Adipocyte (in vitro differentiated cells): ENCODE measurements at regions not wholly inside any gene's neighbourhood (a gene's known extent, or its start where the extent isn't known, plus 50 kb on each side); places are given as distances from the start of the nearest gene placed in this dataset.

ENCODE experiments used
- DNase-seq: peaks from one replicate; pipeline ENCODE4 v3.0.0-alpha.2; 2015; ENCODE audit warnings: low read depth
- H3K27me3 ChIP-seq: replicated peaks from 2 replicates; pipeline ENCODE4 v1.7.0; 2013; ENCODE audit warnings: mild to moderate bottlenecking, low read length, moderate library complexity; ENCODE audit not compliant: control insufficient read depth, insufficient read depth
- H3K36me3 ChIP-seq: 2 replicates; pipeline ENCODE4 v1.7.0; 2013; ENCODE audit warnings: low read length, mild to moderate bottlenecking, moderate library complexity; ENCODE audit not compliant: control insufficient read depth, insufficient read depth, severe bottlenecking
- H3K4me1 ChIP-seq: 2 replicates; pipeline ENCODE4 v1.7.0; 2013; ENCODE audit warnings: mild to moderate bottlenecking, low read length, moderate library complexity; ENCODE audit not compliant: control insufficient read depth, insufficient read depth
- H3K4me3 ChIP-seq: 2 replicates; pipeline ENCODE4 v1.7.0; 2013; ENCODE audit warnings: mild to moderate bottlenecking, low read length, moderate library complexity
- H3K9ac ChIP-seq: 2 replicates; pipeline ENCODE4 v1.7.0; 2013; ENCODE audit warnings: mild to moderate bottlenecking, low read length, moderate library complexity
- H3K9me3 ChIP-seq: 2 replicates; pipeline ENCODE4 v1.7.0; 2013; ENCODE audit warnings: mild to moderate bottlenecking, low read length, moderate library complexity; ENCODE audit not compliant: control insufficient read depth

GRCh38 chr10:28973309-28973972 is 296.1 kb downstream of the BAMBI start:
- H3K9ac ChIP-seq, result no peak overlapping the region
- no peaks in the 10 kb centered on the region for H3K36me3 ChIP-seq
- peaks cover 15% of the 10 kb centered on the region for H3K27me3 ChIP-seq
- DNase-seq, result no peak
- no peaks in the 10 kb centered on the region for H3K9me3 ChIP-seq
- peaks cover 7% of the 10 kb centered on the region for H3K4me1 ChIP-seq
- H3K4me3 ChIP-seq, result no peak overlapping the region

DNA sequence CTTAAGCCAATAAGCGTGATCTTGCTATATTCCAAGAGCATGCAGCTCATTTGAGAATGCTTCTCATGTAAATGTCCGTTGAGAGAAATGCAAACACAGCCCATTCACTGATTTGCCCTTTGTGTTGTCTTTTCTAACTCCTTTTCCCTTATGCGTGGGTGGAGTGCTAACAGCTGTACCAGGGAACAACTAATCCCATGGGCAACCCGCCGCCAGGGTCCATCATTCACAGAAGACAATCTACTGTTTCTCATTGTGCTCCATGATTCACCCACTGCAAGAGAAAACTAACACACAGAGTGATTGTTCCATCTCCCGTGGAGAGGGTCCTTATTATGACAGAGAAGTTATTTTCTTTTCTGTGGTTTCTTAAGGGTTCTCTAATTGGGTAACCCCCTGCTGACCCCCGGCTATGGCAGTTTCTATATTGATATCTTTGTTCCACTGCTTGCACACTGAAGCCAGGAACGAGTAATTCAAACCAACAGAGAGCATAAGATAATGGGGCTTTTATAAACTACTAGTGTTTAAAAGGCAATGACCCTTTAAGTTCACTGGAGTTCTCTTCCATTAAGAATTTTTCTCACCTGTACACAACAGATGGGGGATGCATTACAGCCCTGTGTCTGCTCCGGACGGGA is 298.7 kb downstream of the BAMBI start:
- peaks cover 7% of the 10 kb centered on the region for H3K4me1 ChIP-seq
- no peak overlapping the region for H3K9ac ChIP-seq
- no peaks in the 10 kb centered on the region for H3K9me3 ChIP-seq
- peak; percentile 9 for DNase-seq
- no peaks in the 10 kb centered on the region for H3K36me3 ChIP-seq
- H3K4me3 ChIP-seq, result no peak overlapping the region
- peaks cover 18% of the 10 kb centered on the region for H3K27me3 ChIP-seq

DNA sequence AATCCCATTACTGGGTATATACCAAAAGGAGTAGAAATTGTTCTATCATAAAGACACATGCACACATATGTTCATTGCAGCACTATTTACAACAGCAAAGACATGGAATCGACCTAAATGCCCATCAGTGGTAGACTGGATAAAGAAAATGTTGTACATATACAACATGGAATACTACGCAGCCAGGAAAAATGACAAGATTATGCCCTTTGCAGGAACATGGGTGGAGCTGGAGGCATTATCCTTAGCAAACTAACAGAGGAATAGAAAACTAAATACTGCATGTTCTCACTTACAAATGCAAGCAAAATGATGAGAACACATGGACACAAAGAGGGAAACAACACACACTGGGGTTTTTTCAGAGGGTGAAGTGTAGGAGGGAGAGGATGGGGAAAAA is 300.2 kb downstream of the BAMBI start:
- Histone ChIP-seq H3K4me3 (no peak overlapping the region), H3K27me3 (peaks cover 19% of the 10 kb centered on the region), H3K36me3 (no peaks in the 10 kb centered on the region), H3K4me1 (peaks cover 7% of the 10 kb centered on the region), H3K9me3 (no peaks in the 10 kb centered on the region), H3K9ac (no peak overlapping the region)
- DNase-seq, result no peak

- Histone ChIP-seq H3K4me1 (peaks cover 21% of the 10 kb centered on the region), H3K27me3 (peaks cover 21% of the 10 kb centered on the region), H3K36me3 (no peaks in the 10 kb centered on the region), H3K9ac (no peak overlapping the region), H3K4me3 (no peak overlapping the region), H3K9me3 (no peaks in the 10 kb centered on the region)
- no peak for DNase-seq
Observed at GRCh38 chr10:28980264-28980663, 302.9 kb downstream of the BAMBI start.

GRCh38 chr10:28981007-28981406 is 303.7 kb downstream of the BAMBI start:
- Histone ChIP-seq H3K9me3 (no peaks in the 10 kb centered on the region), H3K4me1 (peaks cover 16% of the 10 kb centered on the region), H3K36me3 (no peaks in the 10 kb centered on the region), H3K9ac (no peak overlapping the region), H3K27me3 (peaks cover 13% of the 10 kb centered on the region), H3K4me3 (no peak overlapping the region)
- no peak for DNase-seq

GRCh38 chr10:28982974-28983373 is 305.7 kb downstream of the BAMBI start:
- no peaks in the 10 kb centered on the region for H3K9me3 ChIP-seq
- no peaks in the 10 kb centered on the region for H3K36me3 ChIP-seq
- peaks cover 14% of the 10 kb centered on the region for H3K4me1 ChIP-seq
- H3K27me3 ChIP-seq, result peaks cover 9% of the 10 kb centered on the region
- no peak for DNase-seq
- H3K9ac ChIP-seq, result no peak overlapping the region
- H3K4me3 ChIP-seq, result no peak overlapping the region

GRCh38 chr10:28983799-28984198 is 305.1 kb upstream of the LYZL1 start:
- H3K9me3 ChIP-seq, result no peaks in the 10 kb centered on the region
- no peak overlapping the region for H3K4me3 ChIP-seq
- peaks cover 9% of the 10 kb centered on the region for H3K27me3 ChIP-seq
- peaks cover 14% of the 10 kb centered on the region for H3K4me1 ChIP-seq
- H3K36me3 ChIP-seq, result no peaks in the 10 kb centered on the region
- H3K9ac ChIP-seq, result no peak overlapping the region
- DNase-seq, result peak; percentile 65

DNA sequence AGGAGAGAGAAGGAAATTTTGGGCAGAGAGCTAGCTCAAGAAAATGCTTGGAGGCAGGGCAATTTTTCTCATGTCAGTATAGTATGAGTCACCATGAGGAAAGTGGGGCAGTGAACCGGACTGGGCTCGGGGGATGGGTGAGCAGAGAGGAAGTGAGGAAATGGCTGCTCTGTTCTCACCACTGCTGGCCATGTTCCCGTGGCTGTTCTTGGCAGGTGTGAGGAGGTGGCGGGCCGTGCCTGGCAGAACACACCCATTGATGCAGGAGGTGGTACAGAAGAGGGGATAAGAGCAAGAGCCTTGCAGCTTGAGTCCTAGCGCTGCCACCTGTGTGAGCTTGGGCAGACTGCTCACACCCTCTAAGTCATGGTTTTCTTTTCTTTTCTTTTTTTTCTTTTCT is 304.4 kb upstream of the LYZL1 start:
- Histone ChIP-seq H3K9me3 (no peaks in the 10 kb centered on the region), H3K9ac (no peak overlapping the region), H3K27me3 (peaks cover 9% of the 10 kb centered on the region), H3K4me1 (peaks cover 14% of the 10 kb centered on the region), H3K4me3 (no peak overlapping the region), H3K36me3 (no peaks in the 10 kb centered on the region)
- DNase-seq, result peak; percentile 93

DNA sequence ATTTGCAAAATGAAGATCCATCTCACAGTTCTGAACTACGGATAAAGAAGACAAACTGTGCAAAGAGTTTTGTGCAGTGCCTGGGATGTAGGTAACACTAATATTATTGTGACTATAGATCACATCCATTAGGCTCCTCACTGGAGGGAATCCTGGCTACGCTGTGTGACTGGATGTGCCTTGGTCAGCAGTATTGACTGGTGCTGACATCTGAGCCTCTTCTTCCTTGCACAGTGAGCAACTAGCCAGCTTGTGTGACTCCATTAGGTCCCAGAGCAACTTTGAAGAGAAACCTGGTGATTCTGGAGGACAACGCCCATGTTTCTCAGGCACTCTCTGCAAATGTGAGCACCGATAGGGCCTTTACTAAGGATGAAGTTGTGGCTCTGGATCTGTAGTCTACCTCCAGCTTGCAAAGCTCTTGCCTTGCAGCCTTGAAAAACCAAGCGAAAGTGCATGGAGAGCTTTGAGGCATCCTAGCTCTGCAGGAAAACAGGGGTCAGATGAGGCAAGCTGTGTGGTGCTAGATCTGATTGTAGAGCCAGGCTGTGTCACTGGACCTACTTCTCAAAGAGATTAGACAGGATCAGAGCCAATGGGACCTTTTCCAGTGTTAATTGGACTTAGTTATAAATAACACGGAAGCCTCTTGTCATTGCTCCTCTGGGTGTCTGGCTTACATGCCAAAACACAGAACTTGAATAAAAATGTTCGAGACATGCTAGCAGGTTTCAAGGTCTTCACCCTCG is 303.6 kb upstream of the LYZL1 start:
- no peak overlapping the region for H3K4me3 ChIP-seq
- no peaks in the 10 kb centered on the region for H3K9me3 ChIP-seq
- no peak overlapping the region for H3K9ac ChIP-seq
- no peaks in the 10 kb centered on the region for H3K36me3 ChIP-seq
- peaks cover 14% of the 10 kb centered on the region for H3K4me1 ChIP-seq
- DNase-seq, result no peak
- H3K27me3 ChIP-seq, result peaks cover 9% of the 10 kb centered on the region

DNA sequence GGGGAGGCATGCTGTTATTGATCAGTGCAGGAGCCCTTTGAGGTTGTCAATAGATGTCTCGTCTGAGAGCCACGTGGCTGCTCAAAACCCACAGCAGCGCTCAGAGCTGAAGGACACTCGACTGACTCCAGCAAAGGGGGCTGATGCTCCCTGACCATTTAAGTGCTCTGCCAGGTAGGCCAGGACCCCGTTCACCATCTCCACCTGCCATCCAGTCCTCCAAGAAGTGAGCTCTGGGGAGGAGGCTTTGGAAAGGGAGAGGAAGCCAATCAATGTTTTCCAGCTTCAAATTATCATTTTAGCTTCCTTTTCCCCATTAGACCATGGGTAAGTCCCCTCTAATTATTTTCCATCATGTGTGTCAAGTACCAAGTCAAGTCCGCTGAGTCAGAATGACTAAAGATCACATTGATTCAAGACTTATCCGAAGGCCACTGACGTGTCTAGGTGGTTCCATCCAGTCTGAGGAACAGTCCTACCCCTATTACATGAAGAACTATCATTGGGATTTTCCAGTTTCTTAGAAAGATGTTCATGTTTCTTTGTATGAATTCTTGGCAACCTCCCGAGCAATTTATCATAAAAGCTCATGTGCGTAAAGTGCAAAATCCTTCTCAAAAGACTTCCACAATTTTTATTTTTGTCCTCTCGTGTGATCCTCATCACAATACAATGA is 302.6 kb upstream of the LYZL1 start:
- H3K9me3 ChIP-seq, result no peaks in the 10 kb centered on the region
- no peak overlapping the region for H3K9ac ChIP-seq
- peaks cover 14% of the 10 kb centered on the region for H3K4me1 ChIP-seq
- DNase-seq, result no peak
- no peak overlapping the region for H3K4me3 ChIP-seq
- H3K27me3 ChIP-seq, result peaks cover 4% of the 10 kb centered on the region
- no peaks in the 10 kb centered on the region for H3K36me3 ChIP-seq

GRCh38 chr10:28986856-28987255 is 302.0 kb upstream of the LYZL1 start:
- Histone ChIP-seq H3K4me1 (peaks cover 14% of the 10 kb centered on the region), H3K9me3 (no peaks in the 10 kb centered on the region), H3K9ac (no peak overlapping the region), H3K4me3 (no peak overlapping the region), H3K36me3 (no peaks in the 10 kb centered on the region), H3K27me3 (peaks cover 4% of the 10 kb centered on the region)
- no peak for DNase-seq
